Stimulated activated CD8-positive, alpha-beta memory T cell treated with anti-CD3 and anti-CD28 coated beads, Interleukin-7, amount 100 ng/mL, for 4 hours (primary cell): ENCODE measurements at regions not wholly inside any gene's neighbourhood (a gene's known extent, or its start where the extent isn't known, plus 50 kb on each side); places are given as distances from the start of the nearest gene placed in this dataset.
"Not testable (repeated sequence)": the region's sequence is repeated elsewhere in the genome, so short reads cannot be mapped to it uniquely, and the experiment has no call there.

Experiments
- DNase-seq, 2 donors: peaks; one replicate each; pipeline ENCODE4 v3.0.0-alpha.2; 2020; ENCODE audit warnings: low read depth in 2 of 2

GRCh38 chr7:51376420-51377092 lies 59.9 kb upstream of the COBL start:
- no peak for DNase-seq

- no peak for DNase-seq
Measured at GRCh38 chr7:51374936-51375335, 58.3 kb upstream of the COBL start.

- not testable (repeated sequence) for DNase-seq
Measured at GRCh38 chr7:51373607-51374006, 57.0 kb upstream of the COBL start.

DNA sequence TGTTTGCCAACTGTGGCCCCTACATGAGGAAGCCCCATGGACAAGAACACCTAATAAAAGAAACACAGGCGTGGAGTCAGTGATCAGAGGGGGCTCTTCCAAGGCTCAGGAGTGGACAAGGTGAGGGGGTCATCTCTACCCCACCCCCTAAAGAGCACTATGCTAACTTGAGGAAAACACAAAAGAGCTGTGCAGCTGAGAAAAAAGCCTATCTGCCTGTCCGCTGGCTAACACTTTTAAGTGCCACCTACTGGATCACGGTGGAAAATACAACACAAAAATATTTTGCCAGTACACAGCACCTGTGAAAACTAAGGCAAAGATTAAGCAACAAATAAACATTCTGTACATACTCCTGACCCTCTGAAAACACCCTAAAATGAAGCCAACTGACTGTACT lies 53.1 kb upstream of the COBL start:
- DNase-seq: no peak

GRCh38 chr7:51369228-51369627 lies 52.6 kb upstream of the COBL start:
- DNase-seq: not testable (repeated sequence)

- no peak for DNase-seq
Measured at GRCh38 chr7:51368334-51368733, 51.7 kb upstream of the COBL start.

DNA sequence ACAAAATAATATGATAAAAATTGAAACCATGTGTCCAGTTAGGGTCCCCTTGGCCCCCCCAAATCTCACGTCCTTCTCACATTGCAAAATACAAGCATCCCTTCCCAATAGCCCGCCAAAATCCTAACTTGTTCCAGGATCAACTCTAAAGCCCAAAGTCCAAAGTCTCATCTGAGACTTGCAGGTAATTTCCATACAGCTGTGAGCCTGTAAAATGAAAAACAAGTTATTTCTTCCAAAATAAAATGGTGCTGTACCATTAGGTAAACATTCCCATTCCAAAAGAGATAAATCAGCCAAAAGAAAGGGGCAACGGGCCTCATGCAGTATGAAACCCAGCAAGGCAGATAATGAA lies 51.0 kb upstream of the COBL start:
- DNase-seq: no peak

GRCh38 chr7:51366930-51367613 lies 50.5 kb upstream of the COBL start:
- no peak for DNase-seq
